ENCODE measurements at regions not wholly inside any gene's neighbourhood (a gene's known extent, or its start where the extent isn't known, plus 50 kb on each side); places are given as distances from the start of the nearest gene placed in this dataset.

DNA sequence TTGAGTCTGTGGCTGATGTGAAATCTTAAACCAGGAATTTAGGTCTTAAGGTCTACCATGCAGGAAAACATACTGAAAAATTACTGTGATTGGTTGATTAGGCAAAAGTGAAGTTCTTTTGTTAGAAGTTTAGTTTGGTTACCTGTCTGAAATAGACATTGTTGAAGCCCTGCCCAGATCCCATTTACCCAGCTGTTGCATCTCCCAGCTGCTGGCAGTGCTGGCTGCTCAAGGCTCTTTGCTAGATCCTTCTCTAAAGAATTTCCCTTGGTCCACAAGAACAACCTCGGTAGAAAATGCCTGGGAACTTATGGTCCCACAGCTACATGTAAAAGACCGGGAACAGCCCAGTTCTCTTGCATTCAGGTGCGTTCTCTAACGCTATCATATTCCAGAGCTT, 137.3 kb downstream of the EDEM1 start:
- TF ChIP-seq, protein P1, sequence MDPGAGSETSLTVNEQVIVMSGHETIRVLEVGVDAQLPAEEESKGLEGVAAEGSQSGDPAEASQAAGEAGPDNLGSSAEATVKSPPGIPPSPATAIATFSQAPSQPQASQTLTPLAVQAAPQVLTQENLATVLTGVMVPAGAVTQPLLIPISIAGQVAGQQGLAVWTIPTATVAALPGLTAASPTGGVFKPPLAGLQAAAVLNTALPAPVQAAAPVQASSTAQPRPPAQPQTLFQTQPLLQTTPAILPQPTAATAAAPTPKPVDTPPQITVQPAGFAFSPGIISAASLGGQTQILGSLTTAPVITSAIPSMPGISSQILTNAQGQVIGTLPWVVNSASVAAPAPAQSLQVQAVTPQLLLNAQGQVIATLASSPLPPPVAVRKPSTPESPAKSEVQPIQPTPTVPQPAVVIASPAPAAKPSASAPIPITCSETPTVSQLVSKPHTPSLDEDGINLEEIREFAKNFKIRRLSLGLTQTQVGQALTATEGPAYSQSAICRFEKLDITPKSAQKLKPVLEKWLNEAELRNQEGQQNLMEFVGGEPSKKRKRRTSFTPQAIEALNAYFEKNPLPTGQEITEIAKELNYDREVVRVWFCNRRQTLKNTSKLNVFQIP (CRISPR knock-in tag; IDR thresholded peaks at IDR 0.05; ENCODE audit: borderline replicate concordance, low read depth), result no peak
- TF ChIP-seq ZNF565 (CRISPR knock-in tag; conservative IDR thresholded peaks at IDR 0.05; ENCODE audit: low read depth) (no peak), ISL1 (CRISPR knock-in tag; IDR thresholded peaks at IDR 0.05) (no peak)
- ATAC-seq, result no peak

DNA sequence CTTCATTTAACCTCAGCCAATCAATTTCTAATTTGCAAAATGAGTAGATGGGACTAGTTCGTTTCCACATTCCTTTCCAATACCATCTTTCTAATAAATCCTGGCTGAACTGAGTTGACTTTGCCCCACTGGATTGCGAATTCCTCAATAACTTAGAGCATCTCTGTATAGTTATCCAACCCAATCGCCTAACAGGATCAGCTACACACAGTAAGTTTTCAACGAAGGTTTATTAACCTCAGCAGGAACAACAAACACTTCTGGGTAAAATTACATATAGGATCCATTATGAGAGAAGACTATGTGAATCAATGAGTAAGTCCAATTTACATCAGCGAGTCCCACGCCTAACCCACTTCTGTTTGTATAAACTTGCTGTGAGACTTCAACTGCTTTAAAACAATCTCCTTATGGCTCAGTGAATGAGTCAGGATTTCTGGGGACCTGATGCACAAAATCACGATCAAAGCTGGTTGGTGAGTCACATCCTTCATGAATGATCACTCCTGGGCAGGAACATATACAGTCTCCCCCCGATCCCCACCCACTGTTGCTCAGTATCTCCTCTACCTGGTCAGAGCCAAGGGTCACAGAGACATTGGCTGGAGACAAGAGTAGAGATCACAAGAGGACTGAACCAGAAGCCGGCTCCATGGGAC, 142.8 kb downstream of the EDEM1 start:
- no peak for ATAC-seq
- TF ChIP-seq ARNTL (CRISPR knock-in tag; IDR thresholded peaks at IDR 0.05; ENCODE audit: borderline replicate concordance, low read depth) (no peak), TOX (CRISPR knock-in tag; IDR thresholded peaks at IDR 0.05; ENCODE audit: borderline replicate concordance) (no peak), ZNF8 (CRISPR knock-in tag; IDR thresholded peaks at IDR 0.05) (no peak), ZNF70 (CRISPR knock-in tag; IDR thresholded peaks at IDR 0.05) (no peak), OSR1 (CRISPR knock-in tag; IDR thresholded peaks at IDR 0.05) (no peak), BACH2 (CRISPR knock-in tag; IDR thresholded peaks at IDR 0.05; ENCODE audit: borderline replicate concordance) (no peak), ZFP30 (CRISPR knock-in tag; IDR thresholded peaks at IDR 0.05) (no peak), TCF4 (CRISPR knock-in tag; IDR thresholded peaks at IDR 0.05; ENCODE audit: borderline replicate concordance) (no peak), PPARA (CRISPR knock-in tag; IDR thresholded peaks at IDR 0.05; ENCODE audit: borderline replicate concordance) (no peak), ESRRG (CRISPR knock-in tag; IDR thresholded peaks at IDR 0.05) (no peak), CSDC2 (CRISPR knock-in tag; IDR thresholded peaks at IDR 0.05) (no peak), ZC3H10 (CRISPR knock-in tag; IDR thresholded peaks at IDR 0.05) (no peak), SNAI2 (CRISPR knock-in tag; IDR thresholded peaks at IDR 0.05) (no peak), GLIS3 (CRISPR knock-in tag; IDR thresholded peaks at IDR 0.05) (no peak), ZFP3 (CRISPR knock-in tag; IDR thresholded peaks at IDR 0.05) (no peak)
- TF ChIP-seq, protein P2, sequence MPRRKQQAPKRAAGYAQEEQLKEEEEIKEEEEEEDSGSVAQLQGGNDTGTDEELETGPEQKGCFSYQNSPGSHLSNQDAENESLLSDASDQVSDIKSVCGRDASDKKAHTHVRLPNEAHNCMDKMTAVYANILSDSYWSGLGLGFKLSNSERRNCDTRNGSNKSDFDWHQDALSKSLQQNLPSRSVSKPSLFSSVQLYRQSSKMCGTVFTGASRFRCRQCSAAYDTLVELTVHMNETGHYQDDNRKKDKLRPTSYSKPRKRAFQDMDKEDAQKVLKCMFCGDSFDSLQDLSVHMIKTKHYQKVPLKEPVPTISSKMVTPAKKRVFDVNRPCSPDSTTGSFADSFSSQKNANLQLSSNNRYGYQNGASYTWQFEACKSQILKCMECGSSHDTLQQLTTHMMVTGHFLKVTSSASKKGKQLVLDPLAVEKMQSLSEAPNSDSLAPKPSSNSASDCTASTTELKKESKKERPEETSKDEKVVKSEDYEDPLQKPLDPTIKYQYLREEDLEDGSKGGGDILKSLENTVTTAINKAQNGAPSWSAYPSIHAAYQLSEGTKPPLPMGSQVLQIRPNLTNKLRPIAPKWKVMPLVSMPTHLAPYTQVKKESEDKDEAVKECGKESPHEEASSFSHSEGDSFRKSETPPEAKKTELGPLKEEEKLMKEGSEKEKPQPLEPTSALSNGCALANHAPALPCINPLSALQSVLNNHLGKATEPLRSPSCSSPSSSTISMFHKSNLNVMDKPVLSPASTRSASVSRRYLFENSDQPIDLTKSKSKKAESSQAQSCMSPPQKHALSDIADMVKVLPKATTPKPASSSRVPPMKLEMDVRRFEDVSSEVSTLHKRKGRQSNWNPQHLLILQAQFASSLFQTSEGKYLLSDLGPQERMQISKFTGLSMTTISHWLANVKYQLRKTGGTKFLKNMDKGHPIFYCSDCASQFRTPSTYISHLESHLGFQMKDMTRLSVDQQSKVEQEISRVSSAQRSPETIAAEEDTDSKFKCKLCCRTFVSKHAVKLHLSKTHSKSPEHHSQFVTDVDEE (CRISPR knock-in tag; IDR thresholded peaks at IDR 0.05), result no peak
- TF ChIP-seq, protein P3, sequence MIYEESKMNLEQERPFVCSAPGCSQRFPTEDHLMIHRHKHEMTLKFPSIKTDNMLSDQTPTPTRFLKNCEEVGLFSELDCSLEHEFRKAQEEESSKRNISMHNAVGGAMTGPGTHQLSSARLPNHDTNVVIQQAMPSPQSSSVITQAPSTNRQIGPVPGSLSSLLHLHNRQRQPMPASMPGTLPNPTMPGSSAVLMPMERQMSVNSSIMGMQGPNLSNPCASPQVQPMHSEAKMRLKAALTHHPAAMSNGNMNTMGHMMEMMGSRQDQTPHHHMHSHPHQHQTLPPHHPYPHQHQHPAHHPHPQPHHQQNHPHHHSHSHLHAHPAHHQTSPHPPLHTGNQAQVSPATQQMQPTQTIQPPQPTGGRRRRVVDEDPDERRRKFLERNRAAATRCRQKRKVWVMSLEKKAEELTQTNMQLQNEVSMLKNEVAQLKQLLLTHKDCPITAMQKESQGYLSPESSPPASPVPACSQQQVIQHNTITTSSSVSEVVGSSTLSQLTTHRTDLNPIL (CRISPR knock-in tag; IDR thresholded peaks at IDR 0.05; ENCODE audit: low read depth), result no peak
- TF ChIP-seq, protein P4, sequence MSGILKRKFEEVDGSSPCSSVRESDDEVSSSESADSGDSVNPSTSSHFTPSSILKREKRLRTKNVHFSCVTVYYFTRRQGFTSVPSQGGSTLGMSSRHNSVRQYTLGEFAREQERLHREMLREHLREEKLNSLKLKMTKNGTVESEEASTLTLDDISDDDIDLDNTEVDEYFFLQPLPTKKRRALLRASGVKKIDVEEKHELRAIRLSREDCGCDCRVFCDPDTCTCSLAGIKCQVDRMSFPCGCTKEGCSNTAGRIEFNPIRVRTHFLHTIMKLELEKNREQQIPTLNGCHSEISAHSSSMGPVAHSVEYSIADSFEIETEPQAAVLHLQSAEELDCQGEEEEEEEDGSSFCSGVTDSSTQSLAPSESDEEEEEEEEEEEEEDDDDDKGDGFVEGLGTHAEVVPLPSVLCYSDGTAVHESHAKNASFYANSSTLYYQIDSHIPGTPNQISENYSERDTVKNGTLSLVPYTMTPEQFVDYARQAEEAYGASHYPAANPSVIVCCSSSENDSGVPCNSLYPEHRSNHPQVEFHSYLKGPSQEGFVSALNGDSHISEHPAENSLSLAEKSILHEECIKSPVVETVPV (CRISPR knock-in tag; IDR thresholded peaks at IDR 0.05), result no peak

DNA sequence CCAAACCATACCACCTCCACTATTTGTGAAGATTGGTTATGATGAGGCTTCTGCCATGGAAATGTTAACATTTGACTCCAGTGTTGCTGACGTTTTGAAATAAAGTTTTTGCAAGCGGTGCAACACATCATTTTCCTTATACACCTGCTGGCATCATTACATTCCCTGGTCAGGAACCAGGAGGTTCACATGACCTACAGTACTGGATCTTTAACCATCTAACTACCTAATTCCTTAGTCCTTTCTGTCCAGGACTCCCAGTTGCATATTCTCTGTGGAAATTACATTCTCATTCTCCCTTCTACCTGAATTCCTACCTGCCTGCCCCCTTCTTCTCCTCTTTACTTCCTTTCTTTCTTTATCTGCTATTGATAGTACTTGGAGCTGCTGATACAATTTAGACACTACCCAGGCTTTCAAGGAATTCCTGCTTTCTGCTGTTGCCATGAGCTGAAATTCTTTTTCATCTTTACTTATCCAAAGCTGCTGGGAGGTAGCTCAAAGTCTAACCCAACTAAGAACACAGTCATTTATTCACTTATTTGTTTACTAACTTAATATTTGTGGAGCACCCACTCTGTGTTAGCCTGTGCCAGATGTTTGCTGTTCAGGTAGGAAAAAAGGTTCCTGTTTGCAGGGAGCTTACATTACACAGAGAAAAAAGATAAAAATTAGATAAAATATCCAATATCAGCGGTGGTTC, 144.2 kb downstream of the EDEM1 start:
- no peak for TF ChIP-seq ZNF70 (CRISPR knock-in tag; IDR thresholded peaks at IDR 0.05)
- ATAC-seq, result no peak

DNA sequence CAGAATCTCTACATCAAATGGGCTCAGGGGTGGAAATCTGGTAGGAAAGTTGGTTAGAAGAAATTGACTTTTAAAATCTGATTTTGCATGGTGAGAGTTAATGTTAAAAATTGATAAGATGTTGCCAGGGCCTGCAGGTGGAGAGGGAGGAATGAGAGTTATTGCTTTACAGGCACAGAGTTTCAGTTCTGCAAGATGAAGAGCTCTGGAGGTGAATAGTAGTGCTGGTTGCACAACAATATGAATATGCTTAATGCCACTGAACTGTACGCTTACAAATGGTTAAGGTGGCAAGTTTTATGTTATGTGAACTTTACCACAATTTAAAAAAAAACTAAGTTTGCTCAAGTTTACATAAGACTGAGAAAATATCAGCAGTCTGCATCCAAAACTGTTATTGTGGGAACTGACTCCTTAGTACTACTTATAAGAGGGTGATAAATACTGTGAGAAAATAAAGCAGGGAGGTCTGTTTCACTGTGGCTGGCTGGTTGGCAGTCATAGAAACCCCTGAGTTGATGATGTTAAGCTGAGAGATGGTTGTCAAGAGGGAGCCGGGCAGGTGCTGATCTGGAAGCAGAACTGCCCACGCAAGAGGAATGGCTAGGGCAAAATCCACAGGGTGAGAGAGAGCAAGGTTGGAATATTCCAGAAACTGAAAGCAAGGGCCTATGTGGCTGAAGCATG, 144.9 kb downstream of the EDEM1 start:
- ATAC-seq, result no peak
- TF ChIP-seq, protein P5, sequence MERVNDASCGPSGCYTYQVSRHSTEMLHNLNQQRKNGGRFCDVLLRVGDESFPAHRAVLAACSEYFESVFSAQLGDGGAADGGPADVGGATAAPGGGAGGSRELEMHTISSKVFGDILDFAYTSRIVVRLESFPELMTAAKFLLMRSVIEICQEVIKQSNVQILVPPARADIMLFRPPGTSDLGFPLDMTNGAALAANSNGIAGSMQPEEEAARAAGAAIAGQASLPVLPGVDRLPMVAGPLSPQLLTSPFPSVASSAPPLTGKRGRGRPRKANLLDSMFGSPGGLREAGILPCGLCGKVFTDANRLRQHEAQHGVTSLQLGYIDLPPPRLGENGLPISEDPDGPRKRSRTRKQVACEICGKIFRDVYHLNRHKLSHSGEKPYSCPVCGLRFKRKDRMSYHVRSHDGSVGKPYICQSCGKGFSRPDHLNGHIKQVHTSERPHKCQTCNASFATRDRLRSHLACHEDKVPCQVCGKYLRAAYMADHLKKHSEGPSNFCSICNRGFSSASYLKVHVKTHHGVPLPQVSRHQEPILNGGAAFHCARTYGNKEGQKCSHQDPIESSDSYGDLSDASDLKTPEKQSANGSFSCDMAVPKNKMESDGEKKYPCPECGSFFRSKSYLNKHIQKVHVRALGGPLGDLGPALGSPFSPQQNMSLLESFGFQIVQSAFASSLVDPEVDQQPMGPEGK (CRISPR knock-in tag; IDR thresholded peaks at IDR 0.05; ENCODE audit: borderline replicate concordance), result no peak
- no peak for TF ChIP-seq ZNF70 (CRISPR knock-in tag; IDR thresholded peaks at IDR 0.05)
- no peak for TF ChIP-seq TOX (CRISPR knock-in tag; IDR thresholded peaks at IDR 0.05; ENCODE audit: borderline replicate concordance)
- TF ChIP-seq ZNF565 (CRISPR knock-in tag; conservative IDR thresholded peaks at IDR 0.05; ENCODE audit: low read depth), result no peak
- TF ChIP-seq, protein P1 (CRISPR knock-in tag; IDR thresholded peaks at IDR 0.05; ENCODE audit: borderline replicate concordance, low read depth), result no peak
- TF ChIP-seq, protein P4 (CRISPR knock-in tag; IDR thresholded peaks at IDR 0.05), result no peak
- TF ChIP-seq PPARA (CRISPR knock-in tag; IDR thresholded peaks at IDR 0.05; ENCODE audit: borderline replicate concordance), result no peak
